NCI-H2081 treated with DMSO at 0.1 percent for 48 hours (cell line): ENCODE measurements at regions not wholly inside any gene's neighbourhood (a gene's known extent, or its start where the extent isn't known, plus 50 kb on each side); places are given as distances from the start of the nearest gene placed in this dataset.
"Not testable (repeated sequence)": the region's sequence is repeated elsewhere in the genome, so short reads cannot be mapped to it uniquely, and the experiment has no call there.

ENCODE experiments used
- DNase-seq: peaks from one replicate; lab custom pipeline; 2025; lab: John Stamatoyannopoulos, UW

GRCh38 chr10:33861016-33861704 lies 526.7 kb upstream of the NRP1 start:
- DNase-seq: no peak

- no peak for DNase-seq
Observed at GRCh38 chr10:33860552-33860951, 526.1 kb upstream of the NRP1 start.

GRCh38 chr10:33859319-33860022 lies 525.0 kb upstream of the NRP1 start:
- DNase-seq: no peak

- DNase-seq: no peak
Observed at GRCh38 chr10:33858326-33858725, 523.9 kb upstream of the NRP1 start.

- not testable (repeated sequence) for DNase-seq
Observed at GRCh38 chr10:33853221-33853620, 518.8 kb upstream of the NRP1 start.

- DNase-seq: no peak
Observed at GRCh38 chr10:33843379-33843778, 508.9 kb upstream of the NRP1 start.

GRCh38 chr10:33841678-33842077 lies 507.2 kb upstream of the NRP1 start:
- DNase-seq: no peak

GRCh38 chr10:33838731-33839130 lies 504.3 kb upstream of the NRP1 start:
- no peak for DNase-seq

GRCh38 chr10:33837736-33838135 lies 503.3 kb upstream of the NRP1 start:
- no peak for DNase-seq

GRCh38 chr10:33835556-33835955 lies 501.1 kb upstream of the NRP1 start:
- no peak for DNase-seq

- no peak for DNase-seq
Observed at GRCh38 chr10:33833566-33833965, 499.1 kb upstream of the NRP1 start.

GRCh38 chr10:33832124-33832787 lies 497.8 kb upstream of the NRP1 start:
- DNase-seq: no peak

- DNase-seq: no peak
Observed at GRCh38 chr10:33831591-33831990, 497.1 kb upstream of the NRP1 start.

GRCh38 chr10:33829899-33830298 lies 495.4 kb upstream of the NRP1 start:
- not testable (repeated sequence) for DNase-seq

- DNase-seq: no peak
Observed at GRCh38 chr10:33828592-33828991, 494.1 kb upstream of the NRP1 start.

- DNase-seq: no peak
Observed at GRCh38 chr10:33826186-33826585, 491.7 kb upstream of the NRP1 start.

- no peak for DNase-seq
Observed at GRCh38 chr10:33822774-33823173, 488.3 kb upstream of the NRP1 start.

GRCh38 chr10:33820531-33820930 lies 486.1 kb upstream of the NRP1 start:
- DNase-seq: no peak

GRCh38 chr10:33819206-33819605 lies 484.7 kb upstream of the NRP1 start:
- no peak for DNase-seq

- DNase-seq: no peak
Observed at GRCh38 chr10:33818343-33818742, 483.9 kb upstream of the NRP1 start.

GRCh38 chr10:33817605-33818004 lies 483.1 kb upstream of the NRP1 start:
- no peak for DNase-seq

GRCh38 chr10:33815776-33816175 lies 481.3 kb upstream of the NRP1 start:
- DNase-seq: no peak

GRCh38 chr10:33813871-33814270 lies 479.4 kb upstream of the NRP1 start:
- DNase-seq: no peak
